ENCODE measurements at regions not wholly inside any gene's neighbourhood (a gene's known extent, or its start where the extent isn't known, plus 50 kb on each side); places are given as distances from the start of the nearest gene placed in this dataset.
A peak's percentile ranks its signal among the peaks of the same experiment; 100 is the strongest.
"Not testable (repeated sequence)": the region's sequence is repeated elsewhere in the genome, so short reads cannot be mapped to it uniquely, and the experiment has no call there.

DNA sequence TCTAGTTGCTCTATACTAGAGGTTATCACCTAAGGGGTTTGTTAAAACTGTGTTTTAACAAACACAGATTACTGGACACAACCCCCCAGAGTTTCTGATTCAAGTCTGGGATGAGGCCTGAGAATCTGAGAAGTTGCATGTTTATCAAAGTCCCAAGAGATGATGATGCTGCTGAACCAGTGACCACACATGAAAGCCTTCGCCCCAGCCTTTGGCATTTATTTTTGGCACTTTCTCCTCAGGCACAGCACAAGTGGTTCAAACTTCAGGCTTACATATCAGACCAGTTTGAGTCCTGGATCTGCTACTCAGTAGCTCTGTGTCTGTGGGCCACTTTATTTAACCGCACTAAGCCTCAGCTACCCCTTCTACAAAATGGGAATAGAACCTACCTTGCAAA lies 407.2 kb upstream of the PIK3R1 start:
- in situ Hi-C loops (cut with HindIII; ENCODE audit: low sequenced_read_pairs), result no loop called here
- no peak for DNase-seq (ENCODE audit: low spot score)

DNA sequence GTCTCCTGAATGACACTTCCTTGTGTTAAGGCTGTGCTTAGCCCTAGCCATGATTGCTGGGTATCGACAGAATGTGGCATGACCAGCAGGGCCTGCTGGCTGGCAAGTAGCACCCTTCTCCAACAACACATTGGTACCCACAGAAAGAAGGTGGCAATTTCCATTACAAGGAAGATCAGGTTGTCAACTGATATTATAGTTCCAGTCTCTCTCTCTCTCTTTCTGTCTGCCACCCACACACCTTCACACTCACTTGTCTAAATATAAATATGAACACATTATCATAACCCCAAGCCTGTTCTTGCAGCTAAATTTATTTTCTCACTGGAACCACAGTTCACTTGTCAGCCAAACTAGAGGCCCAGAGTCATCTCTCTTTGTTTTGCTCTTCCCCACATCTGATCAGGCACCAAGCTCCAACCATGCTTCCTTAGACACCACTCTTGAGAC lies 408.1 kb upstream of the PIK3R1 start:
- DNase-seq (ENCODE audit: low spot score), result peak; percentile 57
- in situ Hi-C loops (cut with HindIII; ENCODE audit: low sequenced_read_pairs), result no loop called here

GRCh38 chr5:67806654-67807438 lies 408.7 kb upstream of the PIK3R1 start:
- DNase-seq (ENCODE audit: low spot score), result no peak
- in situ Hi-C loops (cut with HindIII; ENCODE audit: low sequenced_read_pairs), result no loop called here

DNA sequence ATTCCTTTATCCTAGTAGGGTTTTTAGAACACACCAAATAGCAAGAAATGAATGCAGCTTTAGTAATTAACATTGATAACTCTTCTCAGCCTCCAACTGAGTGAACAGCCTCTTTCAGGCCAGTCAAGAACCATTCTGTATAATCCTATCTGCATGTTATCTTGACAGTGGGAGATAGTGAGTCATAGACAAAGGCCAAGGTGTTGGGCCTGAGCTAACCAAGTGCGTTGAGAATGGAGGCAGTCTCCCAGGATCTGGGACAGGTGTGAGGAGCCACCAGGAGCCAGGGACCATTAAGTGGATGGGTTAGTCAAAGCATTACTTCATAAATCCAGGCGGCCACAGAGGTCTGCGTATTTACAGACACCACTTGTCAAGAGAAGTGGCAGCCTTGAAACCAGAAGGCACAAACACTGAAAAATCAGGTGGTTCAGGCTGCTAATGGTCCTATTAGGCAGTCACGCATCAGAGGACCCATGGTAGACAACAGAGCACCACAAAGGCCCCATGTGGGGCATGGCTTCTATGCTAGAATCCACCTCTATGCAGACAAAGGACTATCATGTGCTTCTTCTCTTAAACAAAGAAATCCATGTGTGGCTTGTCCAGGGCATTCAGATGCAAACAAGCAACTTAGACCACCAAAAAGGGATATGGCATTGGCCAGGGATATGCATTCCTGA lies 409.7 kb upstream of the PIK3R1 start:
- no peak for DNase-seq (ENCODE audit: low spot score)
- in situ Hi-C loops (cut with HindIII; ENCODE audit: low sequenced_read_pairs), result no loop called here

DNA sequence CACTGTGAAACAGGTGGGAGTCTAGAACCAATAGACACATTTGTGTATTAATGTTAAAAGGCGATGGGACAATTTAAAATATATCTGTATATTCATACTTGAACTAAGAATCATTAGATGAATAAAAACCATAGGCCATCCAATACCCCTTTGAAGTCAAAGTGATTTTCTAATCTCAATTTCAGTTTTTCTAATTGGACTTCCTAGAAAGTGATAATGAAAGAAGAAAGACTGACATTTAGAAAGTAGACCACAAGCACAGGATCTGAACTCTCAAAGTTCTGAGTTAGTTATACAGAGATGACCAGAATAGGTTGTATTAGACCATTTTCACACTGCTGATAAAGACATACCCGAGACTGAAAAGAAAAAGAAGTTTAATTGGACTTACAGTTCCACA lies 412.8 kb upstream of the PIK3R1 start:
- DNase-seq (ENCODE audit: low spot score), result no peak
- in situ Hi-C loops (cut with HindIII; ENCODE audit: low sequenced_read_pairs), result no loop called here

GRCh38 chr5:67799732-67800234 lies 415.8 kb upstream of the PIK3R1 start:
- in situ Hi-C loops (cut with HindIII; ENCODE audit: low sequenced_read_pairs), result no loop called here
- no peak for DNase-seq (ENCODE audit: low spot score)

- DNase-seq (ENCODE audit: low spot score); in situ Hi-C loops (cut with HindIII; ENCODE audit: low sequenced_read_pairs): not testable (repeated sequence)
These were observed 417.1 kb upstream of the PIK3R1 start for GRCh38 chr5:67798470-67798869.

- DNase-seq (ENCODE audit: low spot score), result no peak
- in situ Hi-C loops (cut with HindIII; ENCODE audit: low sequenced_read_pairs), result no loop called here
These were observed 419.6 kb upstream of the PIK3R1 start for GRCh38 chr5:67795781-67796477.

DNA sequence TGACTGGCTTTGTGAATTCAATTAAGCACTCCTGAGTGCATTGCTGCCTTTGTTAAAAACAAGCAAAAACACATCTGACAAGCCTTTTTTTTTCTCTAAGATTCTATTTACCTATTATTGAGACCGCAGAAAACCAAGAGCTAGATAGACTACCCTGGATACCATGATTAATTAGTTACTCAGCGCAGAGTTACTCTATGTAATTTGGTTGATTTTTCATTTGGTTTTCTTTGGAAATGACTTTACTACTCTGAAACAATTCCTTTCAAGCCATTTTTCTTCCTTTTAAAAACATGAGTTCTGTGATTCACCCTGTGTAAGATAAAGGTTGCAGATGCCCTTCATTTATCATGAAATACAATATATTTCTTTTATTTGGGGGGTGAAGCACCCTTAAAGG lies 421.6 kb upstream of the PIK3R1 start:
- no peak for DNase-seq (ENCODE audit: low spot score)
- in situ Hi-C loops (cut with HindIII; ENCODE audit: low sequenced_read_pairs), result no loop called here

DNA sequence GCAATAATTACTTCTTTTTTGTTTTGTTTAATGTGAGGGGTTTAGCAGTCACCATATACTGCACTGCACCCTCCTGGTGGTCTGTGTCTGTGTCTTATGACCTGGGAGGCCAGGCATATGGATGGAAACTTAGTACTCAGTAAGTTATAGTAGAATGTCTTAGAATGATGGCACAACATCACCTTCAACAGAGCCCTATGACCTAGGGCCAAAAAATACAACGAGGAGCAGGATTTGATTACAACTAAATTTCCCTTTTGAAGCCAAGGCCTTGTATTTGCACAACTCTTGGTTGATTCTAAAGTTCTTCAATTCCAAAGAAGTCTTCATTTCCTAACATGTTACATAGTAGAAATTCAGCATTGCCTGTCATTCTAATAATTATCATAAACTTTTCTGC lies 422.1 kb upstream of the PIK3R1 start:
- in situ Hi-C loops (cut with HindIII; ENCODE audit: low sequenced_read_pairs), result no loop called here
- no peak for DNase-seq (ENCODE audit: low spot score)

DNA sequence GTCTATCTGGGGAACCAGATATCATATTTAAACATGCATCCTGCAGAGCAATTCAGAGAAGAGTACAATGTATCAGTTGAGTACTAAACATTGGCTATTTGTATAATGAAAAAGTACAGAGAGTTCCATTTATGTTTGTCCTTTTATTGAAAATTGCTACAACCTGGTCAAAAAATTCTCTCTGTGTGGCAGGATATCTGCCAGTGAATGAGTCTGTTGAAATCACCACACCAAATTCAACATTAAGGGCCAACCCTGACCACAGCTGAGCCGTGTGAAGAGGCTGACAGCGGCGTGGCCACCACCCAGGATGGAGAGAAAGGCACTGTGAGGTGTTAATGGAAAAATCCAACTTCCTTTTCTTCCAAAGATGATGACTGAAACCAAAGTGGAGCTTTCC lies 422.7 kb upstream of the PIK3R1 start:
- in situ Hi-C loops (cut with HindIII; ENCODE audit: low sequenced_read_pairs), result no loop called here
- no peak for DNase-seq (ENCODE audit: low spot score)

GRCh38 chr5:67790390-67790789 lies 425.2 kb upstream of the PIK3R1 start:
- in situ Hi-C loops (cut with HindIII; ENCODE audit: low sequenced_read_pairs), result no loop called here
- no peak for DNase-seq (ENCODE audit: low spot score)

- not testable (repeated sequence) for DNase-seq (ENCODE audit: low spot score)
These were observed 435.5 kb upstream of the PIK3R1 start for GRCh38 chr5:67779893-67780623.

GRCh38 chr5:67774786-67775185 lies 440.8 kb upstream of the PIK3R1 start:
- in situ Hi-C loops (cut with HindIII; ENCODE audit: low sequenced_read_pairs), result no loop called here
- DNase-seq (ENCODE audit: low spot score), result no peak

More at GRCh38 chr5:67779893-67780623, 435.5 kb upstream of the PIK3R1 start:
- in situ Hi-C loops (cut with HindIII; ENCODE audit: low sequenced_read_pairs), result not testable (repeated sequence)

DNA sequence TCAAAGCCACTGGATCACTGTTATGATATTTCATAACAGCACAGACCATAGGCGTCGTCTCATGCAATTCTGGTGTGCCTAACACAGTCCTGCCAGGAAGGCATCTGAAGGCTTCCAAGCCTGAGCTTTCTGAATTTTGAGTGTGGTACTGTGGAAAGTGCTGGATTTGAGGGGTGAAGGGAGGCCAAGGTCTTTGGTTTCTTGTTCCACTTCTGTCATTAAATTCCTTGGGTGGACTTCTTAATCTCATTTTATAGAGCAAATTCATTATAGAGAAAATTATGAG lies 441.3 kb upstream of the PIK3R1 start:
- in situ Hi-C loops (cut with HindIII; ENCODE audit: low sequenced_read_pairs), result no loop called here
- DNase-seq (ENCODE audit: low spot score), result no peak

- in situ Hi-C loops (cut with HindIII; ENCODE audit: low sequenced_read_pairs), result no loop called here
- DNase-seq (ENCODE audit: low spot score), result peak; percentile 32
These were observed 441.9 kb upstream of the PIK3R1 start for GRCh38 chr5:67773411-67774266.

DNA sequence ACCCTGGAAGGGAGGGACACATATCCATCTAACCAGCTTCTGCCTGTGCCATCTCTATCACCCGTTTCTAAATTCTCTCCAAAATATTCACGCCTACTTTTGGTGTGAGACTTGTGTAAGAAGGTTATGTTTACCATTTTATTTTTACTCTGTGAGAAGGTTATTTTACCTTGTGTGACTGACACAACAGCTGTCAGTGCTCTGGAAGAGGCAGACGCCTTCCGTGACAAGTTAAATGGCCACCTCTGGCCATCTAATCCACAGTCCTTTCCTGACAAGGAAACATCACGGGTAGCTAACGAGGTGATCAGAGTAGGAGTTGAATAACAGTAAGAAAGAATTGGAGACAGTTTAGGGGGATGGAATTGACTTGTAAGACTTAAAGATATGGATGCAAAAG lies 443.8 kb upstream of the PIK3R1 start:
- no peak for DNase-seq (ENCODE audit: low spot score)

DNA sequence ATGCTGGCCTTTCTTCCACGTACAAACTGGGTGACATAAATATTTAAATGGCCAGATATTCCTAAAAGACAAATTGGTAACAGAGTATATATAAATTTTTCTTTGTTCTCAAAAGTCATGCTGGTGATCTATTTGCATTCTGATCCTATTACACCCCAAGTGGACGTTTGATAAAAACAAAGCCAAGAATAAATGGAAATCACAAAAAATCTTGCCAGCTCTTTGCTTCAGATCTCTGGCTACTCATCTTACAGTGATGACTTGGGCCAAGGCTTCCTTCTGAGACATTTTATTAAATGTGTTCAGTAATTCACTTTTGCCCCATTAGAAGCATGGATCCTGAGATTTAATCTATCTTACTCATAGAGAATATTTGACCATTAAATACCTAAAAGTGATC lies 444.3 kb upstream of the PIK3R1 start:
- in situ Hi-C loops (cut with HindIII; ENCODE audit: low sequenced_read_pairs), result no loop called here
- no peak for DNase-seq (ENCODE audit: low spot score)

More for the DNA sequence above, 443.8 kb upstream of the PIK3R1 start:
- in situ Hi-C loops (cut with HindIII; ENCODE audit: low sequenced_read_pairs), result no loop called here
